ENCODE measurements at regions not wholly inside any gene's neighbourhood (a gene's known extent, or its start where the extent isn't known, plus 50 kb on each side); places are given as distances from the start of the nearest gene placed in this dataset.

GRCh38 chr1:4565801-4566449 is 88.5 kb upstream of the AJAP1 start:
- no peak for TF ChIP-seq CTCF (IDR thresholded peaks at IDR 0.05; ENCODE audit: borderline replicate concordance, insufficient read depth, low read depth, low read length)
- no peak overlapping the region for H3K4me3 ChIP-seq (ENCODE audit: low read depth, low read length)

- TF ChIP-seq CTCF (IDR thresholded peaks at IDR 0.05; ENCODE audit: borderline replicate concordance, insufficient read depth, low read depth, low read length): no peak
- H3K4me3 ChIP-seq (ENCODE audit: low read depth, low read length): no peak overlapping the region
Observed at GRCh38 chr1:4571263-4571662, 83.1 kb upstream of the AJAP1 start.

- no peak for TF ChIP-seq CTCF (IDR thresholded peaks at IDR 0.05; ENCODE audit: borderline replicate concordance, insufficient read depth, low read depth, low read length)
- no peak overlapping the region for H3K4me3 ChIP-seq (ENCODE audit: low read depth, low read length)
Observed at GRCh38 chr1:4573526-4573925, 80.9 kb upstream of the AJAP1 start.

- H3K4me3 ChIP-seq (ENCODE audit: low read depth, low read length): no peak overlapping the region
- no peak for TF ChIP-seq CTCF (IDR thresholded peaks at IDR 0.05; ENCODE audit: borderline replicate concordance, insufficient read depth, low read depth, low read length)
Observed at GRCh38 chr1:4581807-4582206, 72.6 kb upstream of the AJAP1 start.

- TF ChIP-seq CTCF (IDR thresholded peaks at IDR 0.05; ENCODE audit: borderline replicate concordance, insufficient read depth, low read depth, low read length): no peak
- H3K4me3 ChIP-seq (ENCODE audit: low read depth, low read length): no peak overlapping the region
Observed at GRCh38 chr1:4584449-4584848, 70.0 kb upstream of the AJAP1 start.

GRCh38 chr1:4585216-4585615 is 69.2 kb upstream of the AJAP1 start:
- no peak overlapping the region for H3K4me3 ChIP-seq (ENCODE audit: low read depth, low read length)
- TF ChIP-seq CTCF (IDR thresholded peaks at IDR 0.05; ENCODE audit: borderline replicate concordance, insufficient read depth, low read depth, low read length): peak; percentile 94

GRCh38 chr1:4585705-4586104 is 68.7 kb upstream of the AJAP1 start:
- no peak for TF ChIP-seq CTCF (IDR thresholded peaks at IDR 0.05; ENCODE audit: borderline replicate concordance, insufficient read depth, low read depth, low read length)
- no peak overlapping the region for H3K4me3 ChIP-seq (ENCODE audit: low read depth, low read length)
